ENCODE measurements at regions not wholly inside any gene's neighbourhood (a gene's known extent, or its start where the extent isn't known, plus 50 kb on each side); places are given as distances from the start of the nearest gene placed in this dataset.

DNA sequence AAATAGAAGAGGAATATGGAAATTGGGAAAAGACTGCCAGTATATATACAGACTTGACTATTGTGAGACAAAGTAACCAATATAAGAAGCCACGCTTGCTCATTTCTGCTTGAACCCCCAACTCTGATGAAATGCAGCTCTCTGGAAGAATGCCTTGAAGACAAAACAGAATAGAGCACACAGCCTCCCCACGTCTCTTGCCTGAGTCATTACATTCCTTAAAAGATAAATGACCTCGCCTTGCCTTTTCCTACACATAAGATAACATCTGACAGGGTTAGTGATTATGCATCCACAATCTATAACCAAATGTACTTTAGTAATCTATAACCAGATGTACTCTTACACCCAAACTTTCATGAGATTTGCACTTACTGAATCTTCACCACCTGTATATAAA lies 141.1 kb upstream of the EEF1E1 start:
- TF ChIP-seq FOXP2 (optimal IDR thresholded peaks at IDR 0.05; ENCODE audit: borderline replicate concordance, extremely low read depth, extremely low read length, insufficient read depth) (no peak), SIN3A (IDR thresholded peaks at IDR 0.05; ENCODE audit: borderline replicate concordance, insufficient read depth, low read length) (no peak), POLR2AphosphoS5 (IDR thresholded peaks at IDR 0.05; ENCODE audit: low read depth, low read length) (no peak), TAF1 (IDR thresholded peaks at IDR 0.05; ENCODE audit: borderline replicate concordance, insufficient read depth, low read length) (no peak), REST (IDR thresholded peaks at IDR 0.05; ENCODE audit: insufficient read depth in 1 of 2, low read depth in 2 of 2, low read length in 2 of 2) (no peak)

DNA sequence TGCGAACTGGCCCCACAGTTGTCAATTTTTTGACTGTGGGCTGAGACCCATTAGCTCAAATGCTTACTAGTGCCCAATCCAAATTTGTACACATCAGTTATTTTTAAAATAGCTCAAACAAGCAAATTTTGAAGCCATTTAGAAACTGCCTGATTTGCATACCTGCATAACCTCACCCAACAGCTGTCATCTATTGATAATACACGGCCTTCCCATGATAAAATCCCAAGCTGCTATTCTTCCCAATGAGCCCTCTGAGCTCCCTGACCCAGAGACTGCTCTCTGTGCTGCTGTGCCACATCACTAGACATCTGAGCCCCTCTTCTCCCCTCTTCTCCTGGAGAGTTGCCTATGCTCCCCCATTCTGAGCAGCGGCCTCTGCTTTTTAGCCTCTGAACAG lies 140.5 kb upstream of the EEF1E1 start:
- TF ChIP-seq SIN3A (IDR thresholded peaks at IDR 0.05; ENCODE audit: borderline replicate concordance, insufficient read depth, low read length) = no peak
- no peak for TF ChIP-seq REST (IDR thresholded peaks at IDR 0.05; ENCODE audit: insufficient read depth in 1 of 2, low read depth in 2 of 2, low read length in 2 of 2)
- TF ChIP-seq FOXP2 (optimal IDR thresholded peaks at IDR 0.05; ENCODE audit: borderline replicate concordance, extremely low read depth, extremely low read length, insufficient read depth) = no peak
- no peak for TF ChIP-seq TAF1 (IDR thresholded peaks at IDR 0.05; ENCODE audit: borderline replicate concordance, insufficient read depth, low read length)
- TF ChIP-seq POLR2AphosphoS5 (IDR thresholded peaks at IDR 0.05; ENCODE audit: low read depth, low read length) = no peak

GRCh38 chr6:8240301-8240700 lies 138.0 kb upstream of the EEF1E1 start:
- TF ChIP-seq SIN3A (IDR thresholded peaks at IDR 0.05; ENCODE audit: borderline replicate concordance, insufficient read depth, low read length) (no peak), TAF1 (IDR thresholded peaks at IDR 0.05; ENCODE audit: borderline replicate concordance, insufficient read depth, low read length) (no peak), POLR2AphosphoS5 (IDR thresholded peaks at IDR 0.05; ENCODE audit: low read depth, low read length) (no peak), REST (IDR thresholded peaks at IDR 0.05; ENCODE audit: insufficient read depth in 1 of 2, low read depth in 2 of 2, low read length in 2 of 2) (no peak), FOXP2 (optimal IDR thresholded peaks at IDR 0.05; ENCODE audit: borderline replicate concordance, extremely low read depth, extremely low read length, insufficient read depth) (no peak)

DNA sequence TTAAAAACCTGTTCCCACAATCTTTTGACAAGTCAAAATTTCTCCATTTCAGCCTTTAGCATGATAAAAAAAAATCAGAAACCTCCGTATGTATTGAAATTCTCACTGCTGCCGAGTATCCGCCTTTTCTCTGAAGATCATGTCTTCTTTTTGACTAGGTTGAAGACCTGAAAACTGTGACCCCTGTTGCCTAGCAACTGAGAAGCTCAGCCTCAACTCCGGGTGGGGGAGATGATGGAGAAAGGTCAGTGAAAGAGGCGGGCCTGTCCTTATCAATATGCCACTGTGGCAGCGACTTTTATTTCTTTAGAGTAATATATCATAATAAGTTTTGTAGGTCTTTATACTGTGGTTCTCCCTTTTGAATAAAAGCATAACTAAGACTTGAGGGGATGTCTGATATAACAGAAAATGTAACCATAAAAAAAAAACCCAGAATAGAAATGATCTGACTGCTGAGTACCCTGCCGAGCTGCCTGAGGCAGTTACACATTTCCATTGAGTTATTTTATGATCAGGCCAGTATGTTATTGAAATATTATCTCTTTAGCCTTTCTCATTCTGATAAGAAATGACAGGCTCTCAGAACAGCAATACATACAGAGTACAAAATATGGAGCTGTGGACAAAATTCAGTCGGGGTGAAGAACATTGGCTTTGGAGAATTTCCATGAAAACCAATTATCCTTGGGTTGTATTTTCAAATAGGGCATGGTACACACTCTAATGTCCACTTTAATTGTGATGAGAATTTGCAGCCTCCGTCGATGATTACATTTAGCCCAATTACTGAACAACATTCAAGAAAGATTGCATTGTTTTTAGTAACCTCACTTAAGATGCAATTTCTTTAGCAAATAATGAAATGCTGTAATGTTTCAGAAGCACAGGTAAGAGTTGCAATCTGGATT lies 136.7 kb upstream of the EEF1E1 start:
- TF ChIP-seq REST (IDR thresholded peaks at IDR 0.05; ENCODE audit: insufficient read depth in 1 of 2, low read depth in 2 of 2, low read length in 2 of 2) (no peak), POLR2AphosphoS5 (IDR thresholded peaks at IDR 0.05; ENCODE audit: low read depth, low read length) (no peak), TAF1 (IDR thresholded peaks at IDR 0.05; ENCODE audit: borderline replicate concordance, insufficient read depth, low read length) (no peak), FOXP2 (optimal IDR thresholded peaks at IDR 0.05; ENCODE audit: borderline replicate concordance, extremely low read depth, extremely low read length, insufficient read depth) (no peak), SIN3A (IDR thresholded peaks at IDR 0.05; ENCODE audit: borderline replicate concordance, insufficient read depth, low read length) (no peak)

Measured in PFSK-1 (cell line).